Trophoblast cell (in vitro differentiated cells and primary cell): ENCODE measurements at regions not wholly inside any gene's neighbourhood (a gene's known extent, or its start where the extent isn't known, plus 50 kb on each side); places are given as distances from the start of the nearest gene placed in this dataset.

Experiments used
- DNase-seq, 2 donors: peaks; one replicate each; pipeline ENCODE4 v3.0.0-alpha.2; 2016
- H2AFZ ChIP-seq: 2 replicates; pipeline ENCODE4 v1.6.1; 2013; ENCODE audit warnings: low read length, moderate library complexity, mild to moderate bottlenecking; ENCODE audit not compliant: insufficient read depth, poor library complexity
- H2AK5ac ChIP-seq: 2 replicates; pipeline ENCODE4 v1.6.1; 2013; ENCODE audit warnings: mild to moderate bottlenecking, low read length
- H2BK120ac ChIP-seq: 2 replicates; pipeline ENCODE4 v1.6.1; 2013; ENCODE audit warnings: low read length, mild to moderate bottlenecking, moderate library complexity; ENCODE audit not compliant: insufficient read depth, poor library complexity
- H2BK12ac ChIP-seq: 2 replicates; pipeline ENCODE4 v1.6.1; 2013; ENCODE audit warnings: mild to moderate bottlenecking, low read length, moderate library complexity
- H2BK5ac ChIP-seq: 2 replicates; pipeline ENCODE4 v1.6.1; 2013; ENCODE audit warnings: low read length, low read depth, moderate library complexity, mild to moderate bottlenecking; ENCODE audit not compliant: poor library complexity
- H3K14ac ChIP-seq: 2 replicates; pipeline ENCODE4 v1.6.1; 2013; ENCODE audit warnings: mild to moderate bottlenecking, low read length
- H3K18ac ChIP-seq: 2 replicates; pipeline ENCODE4 v1.6.1; 2013; ENCODE audit warnings: mild to moderate bottlenecking, low read length
- H3K23ac ChIP-seq: 2 replicates; pipeline ENCODE4 v1.6.1; 2013; ENCODE audit warnings: low read length
- H3K27ac ChIP-seq: 2 replicates; pipeline ENCODE4 v1.5.1; 2013; ENCODE audit warnings: low read depth, mild to moderate bottlenecking, inconsistent platforms, low read length, moderate library complexity
- H3K27me3 ChIP-seq: 2 replicates; pipeline ENCODE4 v1.6.1; 2013; ENCODE audit warnings: inconsistent platforms, mild to moderate bottlenecking, low read length, moderate library complexity; ENCODE audit not compliant: insufficient read depth
- H3K36me3 ChIP-seq, 2 experiments: 1 replicate in 1 of 2; 2 replicates in 1 of 2; pipeline ENCODE4 v1.6.1; 2013; ENCODE audit warnings: low read length in 2 of 2, mild to moderate bottlenecking in 2 of 2, moderate library complexity in 1 of 2; ENCODE audit not compliant: insufficient read depth in 2 of 2, control insufficient read depth in 1 of 2
- H3K4ac ChIP-seq: 2 replicates; pipeline ENCODE4 v1.6.1; 2013; ENCODE audit warnings: low read depth, mild to moderate bottlenecking, low read length, moderate library complexity
- H3K4me1 ChIP-seq, 2 experiments: 1 replicate in 1 of 2; 2 replicates in 1 of 2; pipeline ENCODE4 v1.6.1; 2013; ENCODE audit warnings: low read length in 2 of 2, mild to moderate bottlenecking in 2 of 2, moderate library complexity in 1 of 2; ENCODE audit not compliant: insufficient read depth in 2 of 2, control insufficient read depth in 1 of 2
- H3K4me2 ChIP-seq: 2 replicates; pipeline ENCODE4 v1.6.1; 2013; ENCODE audit warnings: inconsistent platforms, mild to moderate bottlenecking, low read length, moderate library complexity
- H3K4me3 ChIP-seq: 2 replicates; pipeline ENCODE4 v1.5.1; 2013; ENCODE audit warnings: mild to moderate bottlenecking, low read depth, low read length, inconsistent platforms
- H3K79me1 ChIP-seq: one replicate; pipeline ENCODE4 v1.6.1; 2013; ENCODE audit warnings: low read length
- H3K79me2 ChIP-seq: 2 replicates; pipeline ENCODE4 v1.6.1; 2013; ENCODE audit warnings: low read length, mild to moderate bottlenecking; ENCODE audit not compliant: control insufficient read depth, insufficient read depth, poor library complexity
- H3K9ac ChIP-seq: 2 replicates; pipeline ENCODE4 v1.6.1; 2013; ENCODE audit warnings: mild to moderate bottlenecking, low read length
- H3K9me3 ChIP-seq: 2 replicates; pipeline ENCODE4 v1.6.1; 2013; ENCODE audit warnings: low read depth, mild to moderate bottlenecking, control low read depth, inconsistent platforms, low read length; ENCODE audit not compliant: insufficient read depth
- H4K12ac ChIP-seq: 2 replicates; pipeline ENCODE4 v1.6.1; 2013; ENCODE audit warnings: low read depth, mild to moderate bottlenecking, low read length, moderate library complexity
- H4K8ac ChIP-seq: 2 replicates; pipeline ENCODE4 v1.6.1; 2013; ENCODE audit warnings: low read depth, mild to moderate bottlenecking, low read length, moderate library complexity
- H4K91ac ChIP-seq: one replicate; pipeline ENCODE4 v1.6.1; 2013; ENCODE audit warnings: low read depth, mild to moderate bottlenecking, low read length, moderate library complexity
- WGBS: extraction: QIAGEN DNeasy Blood & Tissue Kit; methylation state at CpG from one replicate; pipeline ENCODE4 v1.1.7; 2013; ENCODE audit warnings: missing lambda C conversion rate; ENCODE audit not compliant: insufficient read length, insufficient coverage; ENCODE audit errors: extremely low coverage; 5-methylcytosine and 5-hydroxymethylcytosine counted together

DNA sequence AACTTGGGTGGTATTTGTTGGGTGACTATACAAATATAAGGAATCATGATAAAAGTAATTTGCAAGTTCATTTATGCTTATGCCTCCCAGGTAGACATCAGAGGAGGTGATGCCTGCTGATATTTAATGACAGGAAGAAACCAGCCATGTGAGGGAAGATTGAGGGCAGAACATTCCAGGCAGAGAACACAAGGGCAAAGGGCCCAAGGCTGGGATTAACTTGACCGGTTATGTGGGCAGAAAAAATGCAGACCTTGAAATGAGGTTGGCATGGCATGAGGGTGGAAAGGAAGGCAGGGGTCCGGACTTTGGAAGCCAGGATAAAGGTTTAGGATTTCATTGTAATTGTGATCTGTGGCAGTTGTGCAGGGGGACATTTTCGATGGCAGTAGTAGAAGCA lies 68.0 kb upstream of the MTPN start:
- H3K14ac ChIP-seq = no peak overlapping the region
- no peaks in the 10 kb centered on the region for H3K79me2 ChIP-seq
- H3K27ac ChIP-seq = no peak overlapping the region
- H2BK5ac ChIP-seq = no peak overlapping the region
- no peak overlapping the region for H3K18ac ChIP-seq
- no peak overlapping the region for H2AK5ac ChIP-seq
- no peak for DNase-seq
- no peak overlapping the region for H4K8ac ChIP-seq
- no peak overlapping the region for H3K9ac ChIP-seq
- peaks cover 8% of the 10 kb centered on the region for H3K9me3 ChIP-seq
- H2AFZ ChIP-seq = no peak overlapping the region
- H3K23ac ChIP-seq = no peak overlapping the region
- WGBS = no CpG with 5 or more reads among the region's 3 CpGs
- H3K4me3 ChIP-seq = no peak overlapping the region
- no peaks in the 10 kb centered on the region for H3K4me1 ChIP-seq
- no peak overlapping the region for H3K4me2 ChIP-seq
- H3K36me3 ChIP-seq = no peaks in the 10 kb centered on the region
- no peak overlapping the region for H2BK12ac ChIP-seq
- no peak overlapping the region for H4K12ac ChIP-seq
- no peaks in the 10 kb centered on the region for H3K27me3 ChIP-seq
- H2BK120ac ChIP-seq = no peak overlapping the region
- no peaks in the 10 kb centered on the region for H3K79me1 ChIP-seq
- H3K4ac ChIP-seq = no peak overlapping the region
- no peak overlapping the region for H4K91ac ChIP-seq

DNA sequence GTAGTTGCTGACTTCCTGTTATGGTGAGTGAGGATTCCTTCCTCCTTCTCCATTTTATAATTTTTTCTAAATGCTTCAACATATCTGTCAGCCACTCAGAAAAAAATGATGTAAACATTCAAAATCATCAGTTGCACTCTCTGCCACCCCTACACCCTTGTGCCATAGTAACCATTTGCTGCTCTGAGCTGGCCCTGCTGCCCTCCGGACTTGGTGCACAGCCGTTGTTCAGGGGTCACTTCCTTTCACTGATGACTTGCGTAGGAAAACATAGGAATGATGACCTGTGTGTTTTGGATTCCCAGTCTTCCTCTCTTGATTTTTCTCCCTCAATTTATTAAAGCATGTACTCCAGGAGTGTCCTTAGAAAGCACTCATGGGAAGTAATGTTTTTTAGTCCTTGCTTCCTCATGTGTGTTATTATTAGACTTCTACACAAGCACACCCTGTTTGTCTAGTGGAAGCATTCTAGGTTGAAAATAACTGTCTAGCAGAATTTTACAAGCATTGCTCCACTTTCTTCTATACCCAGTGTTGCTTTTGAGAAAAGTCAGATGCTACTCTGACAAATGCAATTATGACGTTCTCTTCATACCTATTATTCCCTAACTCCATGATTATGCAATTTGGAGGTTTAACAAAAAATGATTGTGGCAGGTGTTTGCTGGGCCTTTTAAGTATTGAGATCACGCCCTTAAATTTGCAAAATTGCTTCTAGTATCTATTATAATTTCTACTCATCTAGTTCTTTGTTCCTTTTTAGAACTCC lies 62.6 kb upstream of the MTPN start:
- no peak overlapping the region for H4K12ac ChIP-seq
- H3K79me1 ChIP-seq = no peaks in the 10 kb centered on the region
- H3K4ac ChIP-seq = no peak overlapping the region
- H3K27me3 ChIP-seq = no peaks in the 10 kb centered on the region
- H4K91ac ChIP-seq = no peak overlapping the region
- no peak overlapping the region for H2AK5ac ChIP-seq
- H2BK12ac ChIP-seq = no peak overlapping the region
- H2BK5ac ChIP-seq = no peak overlapping the region
- no peak overlapping the region for H2AFZ ChIP-seq
- H4K8ac ChIP-seq = no peak overlapping the region
- no peak overlapping the region for H3K27ac ChIP-seq
- H3K14ac ChIP-seq = no peak overlapping the region
- H3K18ac ChIP-seq = no peak overlapping the region
- no peaks in the 10 kb centered on the region for H3K79me2 ChIP-seq
- H2BK120ac ChIP-seq = no peak overlapping the region
- no peak overlapping the region for H3K23ac ChIP-seq
- peaks cover 2% of the 10 kb centered on the region for H3K9me3 ChIP-seq
- no CpG with 5 or more reads among the region's 5 CpGs for WGBS
- DNase-seq = peak in 1 of 2 donors; percentile 74
- H3K36me3 ChIP-seq = no peaks in the 10 kb centered on the region
- H3K4me2 ChIP-seq = no peak overlapping the region
- no peak overlapping the region for H3K4me3 ChIP-seq
- H3K9ac ChIP-seq = no peak overlapping the region
- no peaks in the 10 kb centered on the region for H3K4me1 ChIP-seq

GRCh38 chr7:136036336-136036735 lies 59.2 kb upstream of the MTPN start:
- H3K9me3 ChIP-seq = no peaks in the 10 kb centered on the region
- no peak overlapping the region for H3K4ac ChIP-seq
- H3K79me1 ChIP-seq = no peaks in the 10 kb centered on the region
- H3K4me3 ChIP-seq = no peak overlapping the region
- H3K18ac ChIP-seq = no peak overlapping the region
- no peak overlapping the region for H2BK120ac ChIP-seq
- DNase-seq = peak; percentile 44 to 74
- H3K27ac ChIP-seq = no peak overlapping the region
- H3K4me1 ChIP-seq = peaks cover 5% of the 10 kb centered on the region in 2 experiments
- H3K36me3 ChIP-seq = no peaks in the 10 kb centered on the region
- no peaks in the 10 kb centered on the region for H3K27me3 ChIP-seq
- no CpG with 5 or more reads among the region's 3 CpGs for WGBS
- no peak overlapping the region for H2BK12ac ChIP-seq
- H3K9ac ChIP-seq = no peak overlapping the region
- H2AFZ ChIP-seq = no peak overlapping the region
- H2AK5ac ChIP-seq = no peak overlapping the region
- H4K8ac ChIP-seq = no peak overlapping the region
- no peak overlapping the region for H4K12ac ChIP-seq
- H3K79me2 ChIP-seq = no peaks in the 10 kb centered on the region
- no peak overlapping the region for H3K23ac ChIP-seq
- no peak overlapping the region for H4K91ac ChIP-seq
- no peak overlapping the region for H3K4me2 ChIP-seq
- no peak overlapping the region for H2BK5ac ChIP-seq
- H3K14ac ChIP-seq = no peak overlapping the region

GRCh38 chr7:136034132-136034531 lies 57.0 kb upstream of the MTPN start:
- Histone ChIP-seq H3K23ac (no peak overlapping the region), H2BK120ac (no peak overlapping the region), H3K4me1 (peaks cover 5% of the 10 kb centered on the region in 2 experiments), H2AFZ (no peak overlapping the region), H3K14ac (no peak overlapping the region), H3K4me2 (no peak overlapping the region), H2BK12ac (no peak overlapping the region), H3K9ac (no peak overlapping the region), H3K27me3 (no peaks in the 10 kb centered on the region), H3K36me3 (no peaks in the 10 kb centered on the region), H4K12ac (no peak overlapping the region), H3K79me1 (no peaks in the 10 kb centered on the region), H3K4me3 (no peak overlapping the region), H3K9me3 (no peaks in the 10 kb centered on the region), H3K18ac (no peak overlapping the region), H3K4ac (no peak overlapping the region), H2BK5ac (no peak overlapping the region), H4K91ac (no peak overlapping the region), H2AK5ac (no peak overlapping the region), H4K8ac (no peak overlapping the region), H3K79me2 (no peaks in the 10 kb centered on the region), H3K27ac (no peak overlapping the region)
- DNase-seq = no peak
- WGBS = no CpG with 5 or more reads among the region's 3 CpGs
